ENCODE measurements at regions not wholly inside any gene's neighbourhood (a gene's known extent, or its start where the extent isn't known, plus 50 kb on each side); places are given as distances from the start of the nearest gene placed in this dataset.

DNA sequence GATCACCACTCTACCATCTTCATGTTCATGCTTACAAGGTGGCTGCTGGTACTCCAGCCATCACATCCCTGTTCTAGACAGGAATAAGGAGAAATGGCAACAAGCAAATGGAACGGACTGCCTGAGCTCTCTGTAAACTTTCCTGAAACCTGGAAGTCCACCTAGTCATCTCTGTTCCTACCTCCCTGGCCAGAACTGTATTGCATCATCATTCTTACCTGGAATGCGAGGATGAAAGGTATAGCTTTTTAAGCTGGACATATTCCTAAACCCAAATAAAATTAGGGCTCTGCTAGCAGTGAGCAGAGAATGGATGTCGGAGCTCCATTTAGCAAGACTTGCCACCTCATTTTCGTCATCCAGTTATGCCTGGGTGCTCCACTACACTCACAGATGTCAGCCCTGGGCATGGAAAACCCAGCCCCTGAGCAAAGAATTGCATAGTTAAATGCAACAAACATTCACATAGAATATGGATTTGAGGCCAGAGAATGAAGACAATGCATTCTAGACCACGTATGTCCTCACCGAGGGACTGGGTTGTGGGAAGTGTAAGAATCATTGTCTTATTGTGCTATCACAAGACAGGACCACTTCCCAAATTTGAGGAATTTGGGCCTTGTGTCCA lies 214.3 kb upstream of the CDYL start:
- Histone ChIP-seq H3K27me3 (ENCODE audit: control insufficient read depth, insufficient read depth, low read length) (no peaks in the 10 kb centered on the region), H3K9ac (ENCODE audit: low read length) (no peak overlapping the region), H3K4me3 (ENCODE audit: low read length) (no peak overlapping the region), H3K9me3 (ENCODE audit: control insufficient read depth, low read depth, low read length) (no peaks in the 10 kb centered on the region), H3K36me3 (ENCODE audit: control insufficient read depth, low read depth, low read length) (no peaks in the 10 kb centered on the region), H3K27ac (ENCODE audit: low read length) (no peak overlapping the region), H3K4me1 (ENCODE audit: control insufficient read depth, low read depth, low read length) (no peaks in the 10 kb centered on the region)

DNA sequence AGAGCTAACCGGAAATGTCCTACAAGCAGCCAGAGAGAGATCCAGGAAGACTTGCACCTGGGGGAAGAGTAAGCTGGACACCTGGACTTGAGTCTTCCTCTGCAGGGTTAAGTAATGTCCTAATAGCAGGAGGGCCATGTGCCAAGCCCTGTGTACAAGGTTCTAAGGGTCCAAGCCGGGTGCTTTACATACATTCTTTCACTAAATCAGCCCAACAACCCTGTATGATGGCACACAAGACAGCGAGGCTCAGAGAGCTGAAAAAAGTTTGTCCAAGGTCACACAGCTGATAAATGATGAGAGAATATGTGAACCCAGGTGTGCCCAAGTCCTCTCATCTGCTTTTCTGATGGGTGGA lies 215.1 kb upstream of the CDYL start:
- Histone ChIP-seq H3K4me1 (ENCODE audit: control insufficient read depth, low read depth, low read length) (no peaks in the 10 kb centered on the region), H3K27ac (ENCODE audit: low read length) (no peak overlapping the region), H3K27me3 (ENCODE audit: control insufficient read depth, insufficient read depth, low read length) (no peaks in the 10 kb centered on the region)

DNA sequence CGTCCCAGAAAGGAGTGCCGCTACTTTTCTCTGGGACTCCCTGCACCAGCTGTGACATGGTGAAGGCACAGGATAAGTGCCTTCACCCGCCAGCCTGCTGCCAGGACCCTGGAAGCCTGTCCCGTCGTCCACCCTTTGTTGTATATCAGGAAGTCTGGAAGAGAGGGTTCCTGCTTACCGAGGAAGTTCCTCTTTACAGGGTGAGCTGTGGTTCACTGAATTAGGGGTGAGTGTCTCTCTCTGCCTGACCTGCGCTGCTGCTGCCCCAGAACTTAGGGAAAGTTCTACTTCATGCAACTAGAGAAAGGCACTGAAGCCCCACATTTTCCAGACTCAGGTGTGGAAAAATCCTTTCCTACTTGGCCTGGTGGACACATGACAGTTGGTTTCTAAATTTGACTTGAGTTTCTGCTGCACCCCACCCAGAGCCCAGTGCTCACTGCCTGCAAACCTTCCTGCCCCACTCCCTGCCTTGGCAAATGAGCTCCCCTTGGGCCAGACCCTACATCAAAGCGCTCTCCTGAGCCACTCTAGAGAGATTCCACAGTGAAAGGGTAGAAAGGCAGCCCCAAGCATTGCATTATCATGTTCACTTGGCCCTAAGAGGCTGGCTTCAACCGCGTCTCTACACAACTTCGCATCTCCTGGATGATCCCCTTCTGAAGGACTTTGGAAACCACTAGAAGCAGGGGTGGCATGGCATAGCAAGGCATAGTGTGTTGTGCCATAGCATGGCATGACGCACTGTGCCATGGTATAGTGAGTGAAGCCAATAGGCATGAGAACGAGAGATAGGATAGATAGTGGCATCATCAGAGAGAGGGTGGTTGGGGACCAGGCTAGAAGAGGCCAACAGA lies 215.8 kb upstream of the CDYL start:
- no peak overlapping the region for H3K27ac ChIP-seq (ENCODE audit: low read length)
- no peak overlapping the region for H3K9ac ChIP-seq (ENCODE audit: low read length)
- no peaks in the 10 kb centered on the region for H3K27me3 ChIP-seq (ENCODE audit: control insufficient read depth, insufficient read depth, low read length)
- no peak overlapping the region for H3K4me3 ChIP-seq (ENCODE audit: low read length)
- no peaks in the 10 kb centered on the region for H3K4me1 ChIP-seq (ENCODE audit: control insufficient read depth, low read depth, low read length)
- H3K9me3 ChIP-seq (ENCODE audit: control insufficient read depth, low read depth, low read length) = no peaks in the 10 kb centered on the region
- H3K36me3 ChIP-seq (ENCODE audit: control insufficient read depth, low read depth, low read length) = no peaks in the 10 kb centered on the region

More for the DNA sequence above, 215.1 kb upstream of the CDYL start:
- H3K36me3 ChIP-seq (ENCODE audit: control insufficient read depth, low read depth, low read length) = no peaks in the 10 kb centered on the region
- H3K4me3 ChIP-seq (ENCODE audit: low read length) = no peak overlapping the region
- H3K9me3 ChIP-seq (ENCODE audit: control insufficient read depth, low read depth, low read length) = no peaks in the 10 kb centered on the region
- H3K9ac ChIP-seq (ENCODE audit: low read length) = no peak overlapping the region

DNA sequence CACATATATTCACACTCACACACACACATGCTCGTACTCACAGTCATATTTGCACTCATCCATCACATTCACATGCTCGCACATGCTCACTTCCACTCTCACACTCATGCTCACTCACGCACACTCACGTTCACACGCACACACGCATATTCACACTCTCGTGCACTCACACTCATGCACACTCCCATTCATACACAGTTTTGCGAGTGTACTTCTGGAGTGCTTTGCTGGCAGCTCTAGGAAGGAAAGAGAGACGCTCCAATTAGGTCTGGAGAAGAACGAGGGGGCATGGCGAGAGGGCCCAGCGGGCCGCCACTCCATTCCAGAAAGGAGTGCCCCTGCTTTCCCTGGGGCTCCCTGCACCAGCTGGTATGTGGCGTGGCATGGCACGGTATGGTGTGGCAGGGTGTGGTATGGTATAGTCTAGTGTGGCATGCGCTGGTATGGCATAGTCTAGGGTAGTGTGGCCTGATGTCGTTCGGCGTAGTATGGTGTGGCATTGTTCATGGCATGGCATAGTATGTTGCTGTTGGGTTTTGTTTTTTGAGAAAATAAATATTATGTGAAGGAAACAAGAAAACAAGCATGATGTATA lies 216.8 kb upstream of the CDYL start:
- H3K9me3 ChIP-seq (ENCODE audit: control insufficient read depth, low read depth, low read length) = no peaks in the 10 kb centered on the region
- no peaks in the 10 kb centered on the region for H3K36me3 ChIP-seq (ENCODE audit: control insufficient read depth, low read depth, low read length)
- H3K27me3 ChIP-seq (ENCODE audit: control insufficient read depth, insufficient read depth, low read length) = no peaks in the 10 kb centered on the region
- no peaks in the 10 kb centered on the region for H3K4me1 ChIP-seq (ENCODE audit: control insufficient read depth, low read depth, low read length)
- no peak overlapping the region for H3K4me3 ChIP-seq (ENCODE audit: low read length)
- no peak overlapping the region for H3K27ac ChIP-seq (ENCODE audit: low read length)
- no peak overlapping the region for H3K9ac ChIP-seq (ENCODE audit: low read length)

DNA sequence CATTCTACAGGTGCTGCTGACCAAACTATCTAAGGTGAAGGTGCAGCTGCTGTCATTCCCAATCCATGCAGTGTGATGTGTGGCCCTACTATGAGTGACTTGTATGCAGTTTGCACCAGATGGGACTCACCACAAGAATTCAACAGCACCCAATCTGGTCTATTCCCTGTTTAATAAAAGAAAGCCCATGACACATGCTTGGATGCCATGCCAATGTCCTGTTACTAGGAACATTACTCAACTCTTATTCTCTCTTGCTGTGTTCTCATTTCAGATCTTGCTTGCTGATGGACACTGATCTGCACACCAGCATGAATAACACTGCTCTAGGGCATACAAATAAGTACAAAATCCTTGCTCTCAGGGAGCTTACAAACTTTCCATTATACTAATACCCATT lies 221.6 kb upstream of the CDYL start:
- no peaks in the 10 kb centered on the region for H3K27me3 ChIP-seq (ENCODE audit: control insufficient read depth, insufficient read depth, low read length)
- no peaks in the 10 kb centered on the region for H3K36me3 ChIP-seq (ENCODE audit: control insufficient read depth, low read depth, low read length)
- H3K4me1 ChIP-seq (ENCODE audit: control insufficient read depth, low read depth, low read length) = no peaks in the 10 kb centered on the region
- no peak overlapping the region for H3K27ac ChIP-seq (ENCODE audit: low read length)
- H3K9ac ChIP-seq (ENCODE audit: low read length) = no peak overlapping the region
- no peaks in the 10 kb centered on the region for H3K9me3 ChIP-seq (ENCODE audit: control insufficient read depth, low read depth, low read length)
- no peak overlapping the region for H3K4me3 ChIP-seq (ENCODE audit: low read length)

DNA sequence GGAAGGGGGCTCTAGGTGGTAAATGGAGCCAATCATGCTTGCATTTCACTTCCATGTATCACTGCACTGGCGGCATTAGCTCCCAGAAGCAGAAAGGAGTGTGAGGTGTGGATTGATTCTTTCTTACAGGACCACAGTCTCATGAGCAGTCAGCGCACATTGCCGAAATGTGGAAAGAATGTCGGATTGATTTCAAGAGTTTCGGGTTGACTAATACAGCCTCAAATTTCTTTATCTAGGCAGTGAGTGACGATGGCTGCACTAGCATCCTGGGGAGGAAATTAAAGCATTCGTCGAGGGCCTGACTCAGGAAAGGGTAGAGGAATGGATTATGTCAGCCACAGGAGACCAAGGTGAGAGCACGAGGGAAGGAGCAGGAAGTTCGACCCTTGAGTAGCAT lies 222.8 kb upstream of the CDYL start:
- Histone ChIP-seq H3K36me3 (ENCODE audit: control insufficient read depth, low read depth, low read length) (no peaks in the 10 kb centered on the region), H3K4me3 (ENCODE audit: low read length) (no peak overlapping the region), H3K27ac (ENCODE audit: low read length) (no peak overlapping the region), H3K9me3 (ENCODE audit: control insufficient read depth, low read depth, low read length) (no peaks in the 10 kb centered on the region), H3K4me1 (ENCODE audit: control insufficient read depth, low read depth, low read length) (no peaks in the 10 kb centered on the region), H3K27me3 (ENCODE audit: control insufficient read depth, insufficient read depth, low read length) (no peaks in the 10 kb centered on the region), H3K9ac (ENCODE audit: low read length) (no peak overlapping the region)

DNA sequence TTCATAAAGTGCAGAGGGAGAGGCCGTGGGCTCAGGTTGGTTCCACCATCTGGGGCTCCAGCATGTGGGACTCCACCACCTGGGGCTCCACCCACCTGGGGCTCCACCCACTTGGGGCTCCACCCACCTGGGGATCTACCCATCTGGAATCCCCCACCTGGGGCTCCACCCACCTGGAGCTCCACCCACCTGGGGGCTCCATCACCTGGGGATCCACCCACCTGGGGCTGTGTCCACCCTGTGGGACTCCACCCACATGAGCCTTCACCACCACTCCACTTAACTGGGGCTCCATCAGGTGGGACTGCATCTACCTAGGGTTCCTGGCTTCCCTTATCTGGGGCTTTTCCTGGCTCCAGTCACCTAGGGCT lies 226.0 kb upstream of the CDYL start:
- Histone ChIP-seq H3K27me3 (ENCODE audit: control insufficient read depth, insufficient read depth, low read length) (no peaks in the 10 kb centered on the region), H3K9me3 (ENCODE audit: control insufficient read depth, low read depth, low read length) (no peaks in the 10 kb centered on the region), H3K27ac (ENCODE audit: low read length) (no peak overlapping the region), H3K4me3 (ENCODE audit: low read length) (no peak overlapping the region), H3K36me3 (ENCODE audit: control insufficient read depth, low read depth, low read length) (no peaks in the 10 kb centered on the region), H3K4me1 (ENCODE audit: control insufficient read depth, low read depth, low read length) (no peaks in the 10 kb centered on the region), H3K9ac (ENCODE audit: low read length) (no peak overlapping the region)

DNA sequence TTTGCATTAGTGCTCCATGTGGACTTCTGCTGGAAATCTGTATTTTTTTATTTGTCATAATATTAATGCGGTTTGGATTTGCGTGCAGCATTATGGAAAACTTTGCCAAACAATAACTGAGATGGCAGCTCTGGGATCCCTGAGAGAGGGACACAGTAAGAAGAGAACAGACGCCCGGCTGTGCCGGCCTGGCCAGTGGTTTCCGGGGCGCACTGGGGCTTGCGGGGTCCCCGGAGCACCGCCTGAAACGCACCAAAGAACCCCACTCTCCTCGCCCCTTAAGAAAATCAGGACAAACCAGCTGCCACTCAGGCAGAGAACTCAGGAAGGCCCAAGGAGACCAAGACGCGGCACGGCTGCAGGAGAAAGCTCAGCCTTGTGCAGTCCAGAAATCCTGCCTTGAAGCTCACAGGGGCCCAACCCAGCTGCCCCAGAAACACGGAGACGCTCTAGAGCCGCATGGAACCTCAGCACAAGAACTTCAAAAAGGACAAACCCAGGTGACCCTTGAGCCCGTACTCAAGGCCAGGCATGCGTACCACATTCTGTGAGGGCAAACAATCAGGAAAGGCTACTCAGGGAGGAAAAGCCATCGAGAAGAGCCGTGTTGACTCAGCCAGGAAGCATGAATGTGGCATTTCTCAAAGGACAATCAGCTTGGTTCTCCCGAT lies 226.5 kb upstream of the CDYL start:
- H3K27me3 ChIP-seq (ENCODE audit: control insufficient read depth, insufficient read depth, low read length) = no peaks in the 10 kb centered on the region
- H3K4me1 ChIP-seq (ENCODE audit: control insufficient read depth, low read depth, low read length) = no peaks in the 10 kb centered on the region
- no peaks in the 10 kb centered on the region for H3K9me3 ChIP-seq (ENCODE audit: control insufficient read depth, low read depth, low read length)
- no peak overlapping the region for H3K27ac ChIP-seq (ENCODE audit: low read length)
- H3K9ac ChIP-seq (ENCODE audit: low read length) = no peak overlapping the region
- H3K36me3 ChIP-seq (ENCODE audit: control insufficient read depth, low read depth, low read length) = no peaks in the 10 kb centered on the region
- H3K4me3 ChIP-seq (ENCODE audit: low read length) = no peak overlapping the region

DNA sequence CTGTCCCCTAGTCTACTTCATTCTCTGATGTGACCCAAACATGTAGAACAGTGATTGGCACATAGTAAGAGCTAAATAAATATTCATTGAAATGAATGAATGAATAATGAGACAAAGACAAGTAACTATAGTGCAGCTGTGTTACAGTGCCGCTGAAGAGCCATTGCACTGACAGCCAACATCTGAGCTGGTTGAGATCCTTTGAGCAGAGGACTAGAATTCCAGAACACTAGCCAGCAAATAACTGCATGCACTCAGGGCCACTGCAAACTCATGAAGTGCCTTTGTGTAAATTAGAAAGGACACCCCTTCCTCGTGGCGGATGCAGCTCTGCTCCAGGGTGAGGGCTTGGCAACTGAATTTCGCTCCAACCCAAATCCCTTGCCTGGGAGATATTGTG lies 230.3 kb upstream of the CDYL start:
- Histone ChIP-seq H3K9me3 (ENCODE audit: control insufficient read depth, low read depth, low read length) (no peaks in the 10 kb centered on the region), H3K36me3 (ENCODE audit: control insufficient read depth, low read depth, low read length) (no peaks in the 10 kb centered on the region), H3K4me3 (ENCODE audit: low read length) (no peak overlapping the region), H3K27ac (ENCODE audit: low read length) (no peak overlapping the region), H3K27me3 (ENCODE audit: control insufficient read depth, insufficient read depth, low read length) (no peaks in the 10 kb centered on the region), H3K4me1 (ENCODE audit: control insufficient read depth, low read depth, low read length) (no peaks in the 10 kb centered on the region), H3K9ac (ENCODE audit: low read length) (no peak overlapping the region)

DNA sequence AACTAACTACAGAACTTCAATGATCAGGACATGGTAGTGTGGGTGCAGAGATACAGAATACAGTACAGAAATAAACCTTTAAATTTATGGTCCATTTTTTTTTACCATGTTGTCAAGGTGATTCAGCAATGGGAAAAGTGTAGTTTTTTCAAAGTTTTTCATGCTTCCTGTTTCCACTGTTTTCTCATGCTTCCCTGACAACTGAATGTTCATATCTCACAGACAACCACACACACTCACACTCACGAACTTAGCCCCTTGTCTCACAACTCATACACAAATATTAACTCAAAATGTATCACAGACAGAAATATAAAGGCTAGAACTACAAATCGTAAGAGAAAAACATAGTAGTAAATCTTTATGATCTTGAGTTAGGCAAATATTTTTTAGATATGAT lies 232.6 kb upstream of the CDYL start:
- no peaks in the 10 kb centered on the region for H3K4me1 ChIP-seq (ENCODE audit: control insufficient read depth, low read depth, low read length)
- no peak overlapping the region for H3K4me3 ChIP-seq (ENCODE audit: low read length)
- H3K27ac ChIP-seq (ENCODE audit: low read length) = no peak overlapping the region
- H3K36me3 ChIP-seq (ENCODE audit: control insufficient read depth, low read depth, low read length) = no peaks in the 10 kb centered on the region
- no peaks in the 10 kb centered on the region for H3K27me3 ChIP-seq (ENCODE audit: control insufficient read depth, insufficient read depth, low read length)
- H3K9ac ChIP-seq (ENCODE audit: low read length) = no peak overlapping the region
- no peaks in the 10 kb centered on the region for H3K9me3 ChIP-seq (ENCODE audit: control insufficient read depth, low read depth, low read length)

DNA sequence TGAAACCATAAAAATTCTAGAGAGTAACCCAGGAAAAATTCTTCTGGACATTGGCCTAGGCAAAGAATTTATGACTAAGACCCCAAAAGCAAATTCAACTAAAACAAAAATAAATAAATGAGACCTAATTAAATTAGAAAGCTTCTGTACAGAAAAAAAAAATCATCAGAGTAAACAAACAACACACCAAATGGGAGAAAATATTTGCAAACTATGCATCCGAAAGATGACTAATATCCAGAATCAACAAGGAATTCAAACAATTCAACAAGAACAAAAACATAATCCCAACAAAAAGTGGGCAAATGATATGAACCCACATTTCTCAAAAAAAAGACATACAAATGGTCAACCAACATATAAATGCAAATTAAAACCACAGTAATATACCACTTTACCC lies 242.6 kb upstream of the CDYL start:
- Histone ChIP-seq H3K27ac (ENCODE audit: low read length) (no peak overlapping the region), H3K27me3 (ENCODE audit: control insufficient read depth, insufficient read depth, low read length) (no peaks in the 10 kb centered on the region), H3K9ac (ENCODE audit: low read length) (no peak overlapping the region), H3K36me3 (ENCODE audit: control insufficient read depth, low read depth, low read length) (no peaks in the 10 kb centered on the region), H3K4me3 (ENCODE audit: low read length) (no peak overlapping the region), H3K9me3 (ENCODE audit: control insufficient read depth, low read depth, low read length) (no peaks in the 10 kb centered on the region), H3K4me1 (ENCODE audit: control insufficient read depth, low read depth, low read length) (no peaks in the 10 kb centered on the region)
